ENCODE measurements at regions not wholly inside any gene's neighbourhood (a gene's known extent, or its start where the extent isn't known, plus 50 kb on each side); places are given as distances from the start of the nearest gene placed in this dataset.

- no peak for DNase-seq (ENCODE audit: low read depth, low spot score)
These were observed 148.2 kb downstream of the TMEM30B start for GRCh38 chr14:61132894-61133293.

GRCh38 chr14:61132336-61132735, 148.8 kb downstream of the TMEM30B start:
- DNase-seq (ENCODE audit: low read depth, low spot score): no peak

GRCh38 chr14:61130512-61131260, 149.6 kb downstream of the SLC38A6 start:
- DNase-seq (ENCODE audit: low read depth, low spot score): no peak

- DNase-seq (ENCODE audit: low read depth, low spot score): no peak
These were observed 148.2 kb downstream of the SLC38A6 start for GRCh38 chr14:61129168-61129745.

- DNase-seq (ENCODE audit: low read depth, low spot score): no peak
These were observed 147.5 kb downstream of the SLC38A6 start for GRCh38 chr14:61128382-61129167.

- DNase-seq (ENCODE audit: low read depth, low spot score): no peak
These were observed 145.8 kb downstream of the SLC38A6 start for GRCh38 chr14:61126603-61127498.

- no peak for DNase-seq (ENCODE audit: low read depth, low spot score)
These were observed 145.0 kb downstream of the SLC38A6 start for GRCh38 chr14:61125867-61126572.

- no peak for DNase-seq (ENCODE audit: low read depth, low spot score)
These were observed 144.2 kb downstream of the SLC38A6 start for GRCh38 chr14:61125041-61125866.

- no peak for DNase-seq (ENCODE audit: low read depth, low spot score)
These were observed 141.8 kb downstream of the SLC38A6 start for GRCh38 chr14:61122862-61123261.

GRCh38 chr14:61121355-61121787, 140.3 kb downstream of the SLC38A6 start:
- no peak for DNase-seq (ENCODE audit: low read depth, low spot score)

GRCh38 chr14:61120576-61120975, 139.5 kb downstream of the SLC38A6 start:
- DNase-seq (ENCODE audit: low read depth, low spot score): no peak

GRCh38 chr14:61119006-61119405, 138.0 kb downstream of the SLC38A6 start:
- no peak for DNase-seq (ENCODE audit: low read depth, low spot score)

GRCh38 chr14:61116369-61116768, 135.3 kb downstream of the SLC38A6 start:
- no peak for DNase-seq (ENCODE audit: low read depth, low spot score)

GRCh38 chr14:61113561-61114225, 132.6 kb downstream of the SLC38A6 start:
- DNase-seq (ENCODE audit: low read depth, low spot score): no peak

GRCh38 chr14:61112506-61112905, 131.5 kb downstream of the SLC38A6 start:
- DNase-seq (ENCODE audit: low read depth, low spot score): no peak

GRCh38 chr14:61111731-61112130, 130.7 kb downstream of the SLC38A6 start:
- no peak for DNase-seq (ENCODE audit: low read depth, low spot score)

- DNase-seq (ENCODE audit: low read depth, low spot score): no peak
These were observed 130.2 kb downstream of the SLC38A6 start for GRCh38 chr14:61111209-61111665.

- DNase-seq (ENCODE audit: low read depth, low spot score): no peak
These were observed 129.5 kb downstream of the SLC38A6 start for GRCh38 chr14:61110316-61111082.

GRCh38 chr14:61109288-61109687, 128.2 kb downstream of the SLC38A6 start:
- no peak for DNase-seq (ENCODE audit: low read depth, low spot score)

All from astrocyte of the hippocampus (primary cell).